HG03060 (cell line): ENCODE measurements at regions not wholly inside any gene's neighbourhood (a gene's known extent, or its start where the extent isn't known, plus 50 kb on each side); places are given as distances from the start of the nearest gene placed in this dataset.
A peak's percentile ranks its signal among the peaks of the same experiment; 100 is the strongest.
"Not testable (repeated sequence)": the region's sequence is repeated elsewhere in the genome, so short reads cannot be mapped to it uniquely, and the experiment has no call there.

Source experiments
- ATAC-seq: cut with Tn5 transposase; IDR thresholded peaks from one replicate; pipeline ENCODE4 v1.9.1; 2021; ENCODE audit warnings: low read depth, moderate number of reproducible peaks; ENCODE audit not compliant: unreplicated experiment

DNA sequence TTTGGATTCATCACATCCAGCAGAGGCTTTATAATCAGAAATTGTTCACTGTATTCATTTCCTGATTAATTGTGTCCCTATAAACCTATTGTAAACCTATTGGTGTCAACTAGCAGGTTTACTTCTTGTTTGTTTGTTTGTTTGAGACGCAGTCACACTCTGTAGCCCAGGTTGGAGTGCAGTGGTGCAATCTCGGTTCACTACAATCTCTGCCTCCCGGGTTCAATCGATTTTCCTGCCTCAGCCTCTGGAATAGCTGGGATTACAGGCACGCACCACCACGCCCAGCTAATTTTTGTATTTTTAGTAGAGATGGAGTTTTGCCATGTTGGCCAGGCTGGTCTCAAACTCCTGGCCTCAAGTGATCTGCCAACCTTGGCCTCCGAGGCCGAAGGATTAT, 215.4 kb upstream of the ZNF385D start:
- not testable (repeated sequence) for ATAC-seq

DNA sequence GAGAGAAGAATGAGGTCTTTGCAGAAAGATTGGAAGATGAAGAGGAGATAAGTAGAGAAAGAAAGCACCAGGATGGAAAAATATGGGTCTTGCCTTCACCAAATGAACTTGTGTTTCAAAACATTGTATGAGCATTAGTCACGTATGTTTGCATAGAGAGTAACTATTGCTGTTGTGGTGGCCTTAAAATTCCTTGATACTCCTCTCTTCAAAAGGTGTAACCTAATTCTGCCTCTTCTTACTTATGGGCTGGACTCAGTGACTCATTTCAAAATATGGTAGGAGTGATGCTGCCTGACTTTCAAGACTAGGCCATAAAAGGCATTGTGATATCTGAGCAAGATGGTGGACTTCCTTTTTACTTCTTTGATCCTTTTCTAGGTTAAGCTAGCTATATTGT, 228.7 kb upstream of the ZNF385D start:
- ATAC-seq, result no peak

DNA sequence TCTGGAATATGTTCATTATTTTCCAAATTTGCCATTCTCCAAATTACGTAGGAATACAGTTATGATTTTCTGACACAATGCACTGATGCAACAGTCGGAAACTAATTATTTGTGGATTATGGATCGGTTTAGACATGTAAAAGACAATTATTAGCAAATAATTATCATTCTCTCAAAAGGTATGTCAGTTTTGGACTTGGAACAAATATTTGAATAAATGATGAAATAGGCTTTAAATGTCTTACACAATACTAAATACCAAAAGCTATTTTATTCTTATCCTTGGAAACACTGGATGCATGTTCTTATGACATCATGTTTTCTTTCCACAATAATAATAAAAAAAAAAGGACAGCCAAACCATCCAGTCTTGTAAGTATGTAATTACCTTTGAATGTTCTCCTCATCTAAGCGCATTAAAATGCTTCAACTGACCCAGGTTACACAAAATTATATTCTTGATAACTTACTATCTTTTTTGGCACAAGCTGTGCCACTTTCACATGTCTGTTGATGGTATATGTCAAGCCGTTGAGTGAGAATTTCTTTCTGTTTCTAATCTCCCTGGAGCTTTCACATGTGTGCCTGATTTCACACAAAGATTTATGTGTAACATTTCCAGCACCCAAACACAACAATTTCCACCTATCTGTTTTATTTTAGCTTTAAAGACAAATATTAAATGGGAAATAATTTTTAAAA, 238.5 kb upstream of the ZNF385D start:
- no peak for ATAC-seq

DNA sequence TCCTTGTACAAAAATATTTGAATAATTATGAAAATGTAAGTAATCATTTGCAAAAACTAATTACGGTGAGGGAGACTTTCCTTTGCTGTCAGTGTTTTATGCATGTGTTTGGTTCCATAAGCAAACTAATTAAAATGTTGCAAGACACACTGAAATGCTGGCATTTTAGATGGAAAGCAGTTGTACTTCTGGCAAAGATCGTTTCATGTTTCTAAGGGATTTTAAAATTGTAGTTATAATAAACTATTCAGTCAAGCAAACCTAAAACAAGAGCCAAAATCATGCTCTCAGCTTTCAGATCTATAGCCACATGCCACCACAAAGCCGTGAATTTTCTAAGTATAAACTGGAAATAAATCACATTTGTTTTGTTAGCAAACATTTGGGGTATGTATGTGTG, 240.1 kb upstream of the ZNF385D start:
- ATAC-seq, result no peak

DNA sequence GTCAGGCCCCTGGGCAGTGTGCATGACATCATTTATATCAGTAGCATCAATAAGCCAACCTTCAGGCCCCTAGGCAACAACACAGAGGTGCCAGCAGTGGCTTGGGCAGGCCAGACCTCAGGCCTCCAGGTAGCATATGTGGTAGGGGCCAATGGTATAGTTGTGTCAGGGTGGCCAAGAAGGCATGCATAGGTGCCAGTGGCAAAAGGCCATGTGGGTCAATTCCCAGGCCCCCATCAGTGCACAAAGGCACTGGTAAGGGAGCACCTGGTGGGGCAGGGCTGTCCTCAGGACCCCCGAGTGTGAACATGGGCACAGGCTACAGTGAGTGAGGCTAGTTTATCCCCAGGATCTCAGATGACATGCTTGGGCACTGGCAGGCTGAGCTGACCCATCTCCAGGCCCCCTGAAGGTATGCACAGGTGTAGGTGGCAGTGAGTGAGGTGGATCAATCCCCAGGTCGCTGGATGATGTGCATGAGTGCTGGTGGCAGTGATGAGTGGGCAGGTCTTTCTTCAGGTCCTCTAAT, 244.1 kb upstream of the ZNF385D start:
- no peak for ATAC-seq

DNA sequence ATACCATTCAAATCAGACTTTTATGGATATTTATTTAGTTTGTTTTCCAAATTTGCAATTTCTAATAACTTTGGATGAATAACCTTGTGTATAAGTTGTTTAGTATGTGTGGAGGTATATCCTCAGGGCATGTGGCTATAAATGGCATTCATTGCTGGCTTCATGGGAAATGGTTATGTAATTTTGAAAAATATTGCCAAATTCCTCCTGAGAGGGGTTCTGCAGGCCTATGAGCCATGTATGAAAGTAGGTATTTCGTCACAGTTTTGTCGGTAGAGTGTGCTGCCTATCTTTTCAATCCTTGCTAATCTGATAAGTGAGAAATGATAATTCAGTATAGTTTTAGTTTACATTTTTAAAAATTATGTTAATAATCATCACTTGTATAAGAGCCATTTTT, 256.4 kb upstream of the ZNF385D start:
- ATAC-seq, result no peak

DNA sequence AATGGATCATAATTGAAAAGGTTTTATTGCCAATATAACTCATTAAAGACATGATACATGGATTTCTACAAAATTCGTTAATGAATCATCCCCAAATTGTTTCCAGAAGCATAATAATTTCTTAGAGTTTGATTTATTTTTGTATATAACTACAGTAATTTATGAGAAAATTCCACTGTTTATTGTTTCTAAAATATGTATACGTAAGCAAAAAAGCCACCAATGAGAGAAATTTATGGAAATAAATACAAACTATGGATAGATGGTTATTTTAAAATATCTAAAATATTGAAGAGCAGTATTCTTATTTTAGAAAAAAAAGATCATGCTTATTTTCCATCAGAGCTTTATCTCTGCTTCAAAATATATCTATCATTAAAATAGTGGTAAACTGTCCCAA, 260.0 kb upstream of the ZNF385D start:
- ATAC-seq, result no peak

DNA sequence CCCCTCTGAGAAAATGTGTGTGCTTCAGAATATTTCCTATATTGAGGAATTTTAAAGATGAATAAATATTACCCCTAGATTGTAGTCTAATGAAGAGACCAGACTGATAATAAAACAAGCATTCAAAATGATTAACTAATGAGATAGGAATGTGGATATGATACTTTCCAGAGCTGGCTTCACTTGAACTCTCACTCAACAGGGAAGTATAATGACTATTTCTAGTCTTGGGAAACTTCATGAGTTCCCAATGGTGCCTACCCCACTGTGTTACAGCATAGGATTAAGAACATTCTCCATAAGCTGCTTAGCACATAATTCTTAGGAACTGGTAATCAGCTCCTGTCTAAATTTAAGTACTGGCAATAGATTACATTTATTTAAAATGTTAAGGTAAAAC, 261.5 kb upstream of the ZNF385D start:
- no peak for ATAC-seq

DNA sequence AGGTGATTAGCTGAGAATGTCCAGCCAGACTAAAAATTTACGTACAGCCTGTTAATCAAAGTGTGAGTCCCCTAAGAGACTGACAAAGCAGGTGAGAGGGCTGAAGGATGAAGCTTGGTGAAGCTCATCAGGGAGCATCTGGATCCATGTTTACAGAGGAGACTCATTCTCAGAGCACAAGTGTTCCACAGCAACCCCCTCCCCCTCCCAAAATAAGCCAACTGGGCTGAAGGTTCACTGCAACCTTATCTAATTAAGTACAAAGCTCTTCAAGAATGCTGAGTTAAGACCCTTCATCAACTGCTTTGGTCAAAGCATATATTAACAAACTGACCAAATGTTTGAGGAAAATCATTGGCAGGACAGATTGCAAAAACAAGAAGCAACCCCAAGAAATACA, 262.6 kb upstream of the ZNF385D start:
- no peak for ATAC-seq

DNA sequence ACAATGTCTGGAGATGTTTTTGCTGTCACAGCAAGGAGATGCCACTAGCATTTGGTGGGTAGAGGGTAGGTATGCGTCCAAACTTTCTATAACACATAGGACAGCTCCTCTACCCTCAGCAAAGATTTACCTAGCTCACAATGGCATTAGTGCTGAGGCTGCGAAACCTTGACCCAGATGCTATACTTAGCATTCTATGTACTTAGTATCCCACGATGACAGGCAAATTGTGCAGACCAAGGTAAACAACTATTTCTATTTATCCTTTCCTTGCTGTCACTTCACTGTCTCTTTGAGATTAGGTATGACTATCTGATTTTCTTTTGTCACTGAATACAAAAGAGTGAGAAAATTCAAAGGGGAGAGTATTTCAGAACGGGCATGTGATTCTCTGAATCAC, 265.2 kb upstream of the ZNF385D start:
- ATAC-seq, result no peak

DNA sequence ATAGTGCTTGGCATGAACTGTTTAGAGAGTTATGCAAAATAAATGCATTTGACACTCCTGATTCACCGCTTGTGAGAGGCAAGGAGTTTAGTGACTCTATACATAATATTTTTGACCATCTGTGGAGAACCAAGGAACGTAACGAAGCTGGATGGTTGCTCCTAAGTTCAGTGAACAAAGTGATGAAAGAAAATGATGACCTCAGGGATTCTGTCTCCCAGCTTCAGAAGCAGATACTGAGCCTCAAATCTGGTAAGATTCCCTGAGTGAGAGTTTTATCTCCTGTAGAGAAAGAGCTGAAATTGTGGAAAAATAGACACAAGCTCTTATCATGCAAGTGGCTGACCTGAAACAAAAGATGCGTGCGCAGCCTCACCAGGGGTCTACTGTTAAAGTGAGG, 273.6 kb upstream of the ZNF385D start:
- not testable (repeated sequence) for ATAC-seq

DNA sequence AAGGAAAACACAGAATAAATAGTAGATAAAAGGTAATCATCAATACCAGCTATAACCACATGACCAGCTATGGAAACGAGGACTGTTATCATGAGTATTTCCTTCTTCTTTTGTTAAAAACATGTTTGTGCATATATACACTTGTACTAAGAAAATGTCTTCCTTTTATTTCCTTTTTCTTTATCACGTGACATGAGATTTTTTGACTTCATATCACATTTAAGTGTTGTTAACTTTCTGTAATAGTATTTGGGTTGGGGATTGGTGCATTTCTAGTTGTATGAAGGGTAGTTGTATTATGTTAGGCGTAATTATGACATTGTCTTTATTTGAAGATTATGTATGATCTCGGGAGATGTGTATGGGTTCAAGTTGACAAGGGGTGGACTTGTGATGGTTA, 278.5 kb upstream of the ZNF385D start:
- ATAC-seq, result no peak

DNA sequence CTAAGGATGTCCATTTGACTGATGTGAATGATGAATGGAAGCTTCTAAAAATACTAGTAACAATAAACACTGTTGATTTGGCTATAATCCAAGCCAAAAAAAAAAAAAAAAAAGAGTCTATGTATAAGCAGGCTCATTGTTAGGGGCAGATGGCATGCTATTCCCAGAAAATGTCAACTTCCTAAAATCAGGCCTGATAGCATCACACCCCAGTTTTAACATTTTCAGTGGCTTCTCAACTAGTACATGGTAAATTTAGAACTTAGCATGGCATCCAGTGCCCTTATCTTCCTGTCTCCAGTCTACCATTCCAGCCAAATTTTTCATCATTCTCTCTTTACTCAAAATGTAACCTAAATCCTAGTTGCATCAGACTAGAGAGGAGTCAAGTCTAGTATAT, 288.2 kb upstream of the ZNF385D start:
- no peak for ATAC-seq

DNA sequence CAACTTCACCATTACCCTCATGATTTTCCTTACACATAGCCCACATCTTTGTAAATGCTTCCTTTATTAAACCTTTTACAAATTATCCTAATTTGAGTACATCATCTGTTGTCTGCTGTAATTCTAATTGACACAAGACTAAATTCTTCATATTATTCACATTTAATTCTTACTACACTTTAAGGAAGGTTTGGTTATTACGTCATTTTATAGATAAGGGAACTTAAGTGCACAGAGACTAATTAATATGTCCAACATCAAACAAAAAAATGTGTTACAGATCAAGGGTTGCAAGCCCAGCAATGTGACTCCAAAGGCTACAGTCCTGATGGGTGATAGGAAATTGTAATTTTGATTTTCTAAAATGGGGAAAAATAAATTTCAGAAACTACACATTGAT, 289.1 kb upstream of the ZNF385D start:
- no peak for ATAC-seq

DNA sequence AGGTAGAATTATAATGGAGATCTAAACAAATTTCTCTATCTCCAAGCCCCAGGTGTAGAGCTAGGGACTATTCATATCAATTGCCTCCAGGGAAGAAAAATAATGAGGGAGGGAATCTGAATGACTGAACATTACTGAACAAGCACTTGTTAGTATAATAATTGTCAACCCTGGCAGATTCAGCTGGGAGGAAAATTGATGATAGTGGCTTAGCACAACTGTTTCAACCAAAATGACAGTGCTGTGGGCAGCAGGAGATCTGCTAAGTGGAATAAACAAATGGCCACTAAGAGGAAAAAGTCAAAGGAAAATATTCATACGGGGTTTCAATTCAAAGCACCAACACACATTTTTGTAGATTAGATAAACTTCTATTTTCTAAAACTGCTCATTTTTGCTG, 294.9 kb upstream of the ZNF385D start:
- no peak for ATAC-seq

DNA sequence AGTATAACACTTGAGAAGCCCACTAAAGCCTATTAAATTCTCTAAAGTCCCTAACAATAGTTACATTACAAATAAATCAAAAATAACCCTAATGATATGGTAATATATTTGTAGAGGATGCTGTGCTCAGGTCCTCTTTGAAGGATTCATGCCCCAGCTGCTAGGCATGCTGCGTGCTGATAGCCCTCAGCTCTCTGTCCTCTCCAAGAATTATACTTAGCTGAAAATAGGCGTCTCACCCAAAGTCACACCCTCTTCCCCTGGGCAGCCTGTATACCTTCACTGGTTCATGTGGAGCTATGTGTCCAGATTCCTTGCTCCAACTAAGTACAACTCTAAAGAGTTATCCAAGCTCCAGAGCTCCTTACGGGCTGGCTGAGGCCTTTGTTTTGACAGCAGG, 312.5 kb upstream of the ZNF385D start:
- ATAC-seq, result no peak

DNA sequence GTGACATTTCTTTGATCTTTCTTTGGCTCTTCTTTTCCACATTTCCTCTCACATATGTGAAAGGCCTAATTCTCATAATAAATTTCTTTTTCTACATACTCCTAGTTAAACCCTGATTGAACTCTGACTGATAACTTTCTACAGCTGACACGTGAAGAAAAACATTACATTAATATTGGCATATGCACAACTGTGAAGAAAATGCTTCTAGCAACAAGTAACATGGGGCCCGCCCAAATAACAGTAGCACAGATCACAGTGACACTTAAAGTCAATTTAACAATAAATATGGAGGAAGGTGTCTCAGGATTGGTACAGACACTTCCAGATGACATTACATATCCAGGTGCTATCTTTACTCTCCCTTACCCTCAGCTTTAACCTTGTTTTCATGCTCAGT, 317.6 kb upstream of the ZNF385D start:
- no peak for ATAC-seq

DNA sequence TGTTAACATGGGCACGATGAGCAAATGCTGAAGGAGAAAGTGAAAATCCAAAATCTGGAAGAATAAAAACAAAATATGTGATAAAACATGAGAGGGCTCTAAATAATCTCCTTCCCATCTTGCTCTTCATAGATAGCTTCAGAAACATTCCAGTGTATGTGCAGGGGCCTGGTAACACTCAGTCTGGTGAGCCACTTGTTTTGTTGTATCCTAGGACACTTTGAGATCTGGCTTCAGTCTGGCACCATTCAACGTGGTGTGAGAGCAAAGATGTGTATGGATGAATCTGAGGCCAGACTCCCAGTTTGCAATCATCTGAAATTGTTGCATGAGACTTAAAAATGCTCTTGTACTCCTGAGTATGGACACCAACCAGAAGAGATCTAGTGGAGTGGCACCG, 337.2 kb upstream of the ZNF385D start:
- ATAC-seq, result no peak

DNA sequence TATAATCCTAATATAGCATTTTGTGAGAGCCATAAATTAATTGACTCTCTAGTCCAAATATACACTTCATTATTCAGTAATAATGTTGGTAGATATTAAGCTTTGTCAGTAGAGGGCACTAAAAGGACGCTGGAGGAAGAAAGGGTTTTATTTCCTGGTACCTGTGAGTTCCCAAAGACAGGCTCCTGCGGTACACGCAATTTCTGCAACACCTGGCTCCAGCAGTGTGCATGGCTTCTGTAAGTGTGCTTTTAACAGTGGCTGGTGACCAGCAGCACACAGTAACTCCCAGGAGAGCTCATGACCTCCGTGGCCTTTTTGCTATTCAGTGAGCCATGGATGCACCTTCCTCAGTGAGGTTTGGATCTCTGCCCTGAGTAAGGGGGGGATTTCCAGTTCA, 338.3 kb upstream of the ZNF385D start:
- peak; percentile 93 for ATAC-seq

DNA sequence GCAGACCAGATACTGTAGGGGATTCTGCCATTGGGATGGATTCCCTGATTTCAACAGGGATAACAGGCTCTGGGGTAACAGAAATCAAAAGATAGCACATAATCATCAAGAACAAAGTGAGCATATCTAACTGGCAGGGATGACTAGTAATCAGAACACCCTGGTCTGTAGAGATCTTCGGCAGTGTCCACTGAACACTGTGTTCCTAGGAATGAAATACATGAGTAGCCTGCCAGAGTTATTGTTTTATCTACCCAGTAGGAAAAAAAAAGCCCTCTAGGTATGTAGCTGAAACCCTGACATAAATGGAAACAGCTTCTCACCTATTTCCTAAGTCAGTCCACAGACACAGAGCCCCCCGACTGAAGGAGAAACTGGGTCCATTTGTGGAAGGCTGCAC, 340.3 kb upstream of the ZNF385D start:
- no peak for ATAC-seq

DNA sequence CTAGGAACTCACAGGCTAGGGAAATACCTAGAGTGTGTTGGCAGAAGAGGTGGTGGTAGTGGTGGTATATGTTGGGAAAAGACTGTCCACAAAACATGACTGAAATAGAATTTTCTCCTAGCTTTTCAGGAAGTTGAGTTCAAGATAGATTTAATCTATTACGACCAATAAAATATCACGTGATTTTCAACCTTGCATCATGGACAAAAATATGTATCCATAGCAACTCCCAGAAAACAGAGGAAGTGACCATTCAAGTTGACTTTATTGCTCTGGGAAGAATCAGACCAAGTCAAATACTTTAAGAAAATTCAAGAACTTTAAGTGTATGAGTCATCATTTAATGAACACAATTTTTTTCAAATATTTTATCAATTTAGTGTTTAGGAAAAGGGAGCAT, 347.0 kb upstream of the ZNF385D start:
- no peak for ATAC-seq

DNA sequence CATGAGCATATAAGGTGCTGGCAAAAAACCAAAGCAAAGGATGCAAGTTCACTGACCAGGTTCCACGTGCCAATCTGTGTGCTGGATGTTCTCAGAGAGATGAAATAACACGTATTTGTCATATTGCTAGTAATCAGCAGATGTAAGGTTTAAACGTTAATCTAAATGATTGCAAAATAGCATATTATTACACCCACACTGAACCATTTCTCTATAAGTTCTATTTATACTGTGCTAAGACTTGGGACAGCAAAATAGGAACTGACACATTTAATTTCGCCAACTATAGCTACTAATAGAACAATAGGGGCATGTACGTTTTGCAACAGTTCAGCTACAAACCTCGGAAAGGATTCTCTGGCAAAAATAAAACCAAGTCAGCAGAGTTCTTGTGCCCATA, 350.3 kb upstream of the ZNF385D start:
- no peak for ATAC-seq

DNA sequence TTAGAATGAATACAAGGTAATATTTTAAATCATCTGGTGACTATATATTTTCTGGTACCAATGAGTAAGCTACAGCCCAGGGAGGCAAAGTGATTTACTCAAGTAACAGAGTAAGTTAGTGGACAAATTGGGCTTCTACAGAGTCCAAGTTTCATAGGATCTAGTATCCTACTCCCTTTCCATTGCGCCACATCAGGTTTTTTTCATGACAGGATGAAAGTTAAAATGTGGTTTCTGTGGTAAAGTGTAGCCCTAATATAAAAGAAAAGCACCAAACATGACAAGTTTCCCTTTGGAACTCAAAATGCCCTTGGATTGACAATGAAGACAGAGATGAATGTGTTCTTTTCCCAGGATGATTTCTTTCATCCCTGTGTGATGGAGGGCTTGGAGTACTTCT, 350.8 kb upstream of the ZNF385D start:
- no peak for ATAC-seq
